ENCODE measurements at regions not wholly inside any gene's neighbourhood (a gene's known extent, or its start where the extent isn't known, plus 50 kb on each side); places are given as distances from the start of the nearest gene placed in this dataset.

- TF ChIP-seq, protein P1, sequence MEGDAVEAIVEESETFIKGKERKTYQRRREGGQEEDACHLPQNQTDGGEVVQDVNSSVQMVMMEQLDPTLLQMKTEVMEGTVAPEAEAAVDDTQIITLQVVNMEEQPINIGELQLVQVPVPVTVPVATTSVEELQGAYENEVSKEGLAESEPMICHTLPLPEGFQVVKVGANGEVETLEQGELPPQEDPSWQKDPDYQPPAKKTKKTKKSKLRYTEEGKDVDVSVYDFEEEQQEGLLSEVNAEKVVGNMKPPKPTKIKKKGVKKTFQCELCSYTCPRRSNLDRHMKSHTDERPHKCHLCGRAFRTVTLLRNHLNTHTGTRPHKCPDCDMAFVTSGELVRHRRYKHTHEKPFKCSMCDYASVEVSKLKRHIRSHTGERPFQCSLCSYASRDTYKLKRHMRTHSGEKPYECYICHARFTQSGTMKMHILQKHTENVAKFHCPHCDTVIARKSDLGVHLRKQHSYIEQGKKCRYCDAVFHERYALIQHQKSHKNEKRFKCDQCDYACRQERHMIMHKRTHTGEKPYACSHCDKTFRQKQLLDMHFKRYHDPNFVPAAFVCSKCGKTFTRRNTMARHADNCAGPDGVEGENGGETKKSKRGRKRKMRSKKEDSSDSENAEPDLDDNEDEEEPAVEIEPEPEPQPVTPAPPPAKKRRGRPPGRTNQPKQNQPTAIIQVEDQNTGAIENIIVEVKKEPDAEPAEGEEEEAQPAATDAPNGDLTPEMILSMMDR (IDR thresholded peaks at IDR 0.05): no peak
- no peak for TF ChIP-seq POLR2A (IDR thresholded peaks at IDR 0.05)
Measured at GRCh38 chr7:155914341-155914740, 102.1 kb upstream of the SHH start.

Measured in esophagus squamous epithelium (tissue), 4 donors.